Superior temporal gyrus (tissue), 1 donor: ENCODE measurements at regions not wholly inside any gene's neighbourhood (a gene's known extent, or its start where the extent isn't known, plus 50 kb on each side); places are given as distances from the start of the nearest gene placed in this dataset.
"Not testable (repeated sequence)": the region's sequence is repeated elsewhere in the genome, so short reads cannot be mapped to it uniquely, and the experiment has no call there.

Experiments used
- DNase-seq: peaks from one replicate; pipeline ENCODE4 v3.0.0-alpha.2; 2016; ENCODE audit errors: extremely low spot score

- DNase-seq: no peak
Observed at GRCh38 chr6:81909162-81909561, 156.7 kb upstream of the TENT5A start.

GRCh38 chr6:81906709-81907204 lies 154.3 kb upstream of the TENT5A start:
- no peak for DNase-seq

- DNase-seq: no peak
Observed at GRCh38 chr6:81906041-81906440, 153.6 kb upstream of the TENT5A start.

GRCh38 chr6:81901551-81901966 lies 149.1 kb upstream of the TENT5A start:
- no peak for DNase-seq

- no peak for DNase-seq
Observed at GRCh38 chr6:81900616-81901015, 148.1 kb upstream of the TENT5A start.

GRCh38 chr6:81897793-81898192 lies 145.3 kb upstream of the TENT5A start:
- DNase-seq: no peak

GRCh38 chr6:81896525-81897503 lies 144.3 kb upstream of the TENT5A start:
- no peak for DNase-seq

GRCh38 chr6:81895511-81896185 lies 143.2 kb upstream of the TENT5A start:
- no peak for DNase-seq

- DNase-seq: peak; percentile 97
Observed at GRCh38 chr6:81894788-81895271, 142.3 kb upstream of the TENT5A start.

- DNase-seq: no peak
Observed at GRCh38 chr6:81894306-81894705, 141.8 kb upstream of the TENT5A start.

GRCh38 chr6:81892891-81893290 lies 140.4 kb upstream of the TENT5A start:
- no peak for DNase-seq

GRCh38 chr6:81891874-81892273 lies 139.4 kb upstream of the TENT5A start:
- no peak for DNase-seq

GRCh38 chr6:81890846-81891245 lies 138.4 kb upstream of the TENT5A start:
- DNase-seq: no peak

- DNase-seq: no peak
Observed at GRCh38 chr6:81889377-81890053, 137.0 kb upstream of the TENT5A start.

GRCh38 chr6:81886909-81887308 lies 134.4 kb upstream of the TENT5A start:
- not testable (repeated sequence) for DNase-seq

GRCh38 chr6:81886157-81886556 lies 133.7 kb upstream of the TENT5A start:
- DNase-seq: no peak

GRCh38 chr6:81881660-81882059 lies 129.2 kb upstream of the TENT5A start:
- no peak for DNase-seq

- no peak for DNase-seq
Observed at GRCh38 chr6:81878479-81878878, 126.0 kb upstream of the TENT5A start.

GRCh38 chr6:81876971-81877370 lies 124.5 kb upstream of the TENT5A start:
- no peak for DNase-seq

- no peak for DNase-seq
Observed at GRCh38 chr6:81875782-81876293, 123.4 kb upstream of the TENT5A start.

- DNase-seq: not testable (repeated sequence)
Observed at GRCh38 chr6:81869749-81870508, 117.4 kb upstream of the TENT5A start.
